ENCODE measurements at regions not wholly inside any gene's neighbourhood (a gene's known extent, or its start where the extent isn't known, plus 50 kb on each side); places are given as distances from the start of the nearest gene placed in this dataset.

DNA sequence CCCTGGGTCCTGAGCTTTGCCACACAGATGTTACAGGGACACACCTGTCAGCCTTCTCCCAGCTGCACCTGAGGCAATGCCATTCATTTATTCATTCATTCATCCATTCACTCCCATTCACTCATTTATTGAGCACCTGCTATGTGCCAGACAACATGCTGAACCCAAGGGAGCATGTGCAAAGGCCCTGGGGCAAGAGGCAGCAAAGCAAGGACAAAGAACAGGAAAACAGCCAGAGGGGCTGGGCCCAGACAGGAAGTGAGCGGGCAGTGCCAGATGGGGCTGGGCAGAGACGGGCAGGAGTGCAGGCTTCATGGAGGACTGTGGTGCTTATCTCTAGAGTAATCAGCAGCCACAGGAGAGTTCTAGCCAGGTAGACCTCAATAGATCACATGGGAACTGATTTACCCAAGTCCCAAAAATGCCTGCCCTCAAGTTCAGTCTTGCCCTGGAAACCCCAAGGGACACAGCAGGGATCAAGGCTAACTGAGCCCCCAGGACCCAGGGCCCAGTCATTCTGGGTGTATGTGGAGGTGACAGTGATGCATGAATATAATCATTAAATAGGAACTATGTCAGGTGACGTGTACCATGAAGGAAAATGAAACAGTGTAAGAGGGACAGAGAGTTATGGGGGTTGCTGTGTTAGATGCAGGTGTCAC lies 530.3 kb downstream of the MATN1 start:
- TF ChIP-seq CTCF (IDR thresholded peaks at IDR 0.05) (no peak), POLR2A (IDR thresholded peaks at IDR 0.05) (no peak)
